A549 (cell line): ENCODE measurements at regions not wholly inside any gene's neighbourhood (a gene's known extent, or its start where the extent isn't known, plus 50 kb on each side); places are given as distances from the start of the nearest gene placed in this dataset.

ENCODE experiments used
- CEBPB ChIP-seq, 2 experiments: fragments of >200 bp in 1 of 2; sonication (Bioruptor Twin) in 1 of 2; formaldehyde crosslinking in 1 of 2; IDR thresholded peaks; 2 replicates each; pipeline ENCODE4 v1.6.1; 2012 to 2016
- EP300 ChIP-seq, 2 experiments: fragments of >200 bp; sonication (Bioruptor Twin); formaldehyde crosslinking; IDR thresholded peaks; 2 replicates in 1 of 2; 3 replicates in 1 of 2; pipeline ENCODE4 v1.6.1; 2016 to 2017
- SREBF2 ChIP-seq: fragments of 450-650 bp; IDR thresholded peaks from 2 replicates; pipeline ENCODE4 v1.6.1; 2014; ENCODE audit warnings: mild to moderate bottlenecking, moderate library complexity
- TF ChIP-seq, protein P1 (sequence below): fragments of >200 bp; sonication (Bioruptor Twin); formaldehyde crosslinking; IDR thresholded peaks from 3 replicates; pipeline ENCODE4 v1.5.1; 2016

DNA sequence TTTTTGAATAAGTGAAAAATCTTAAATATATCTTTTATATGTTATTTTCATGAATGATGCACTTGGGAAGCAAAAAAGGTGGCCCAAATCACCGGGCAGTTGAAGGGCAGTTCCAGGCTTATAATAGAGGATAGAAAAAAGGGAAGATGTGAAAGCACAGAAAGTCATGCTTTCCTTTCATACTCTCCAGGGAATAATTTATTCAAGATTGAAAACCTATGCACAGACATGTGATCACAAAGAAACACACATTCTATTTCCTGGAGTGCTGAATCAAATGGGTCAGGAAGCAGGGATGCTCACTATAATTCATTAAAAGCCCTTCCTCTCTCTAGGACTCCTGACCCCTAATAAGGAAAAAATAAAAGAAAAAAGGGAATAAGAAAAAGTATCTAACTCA lies 66.1 kb upstream of the USP38 start:
- TF ChIP-seq CEBPB (IDR thresholded peaks at IDR 0.05) = no peak
- no peak for TF ChIP-seq SREBF2
- no peak for TF ChIP-seq EP300 (IDR thresholded peaks at IDR 0.05)
- TF ChIP-seq, protein P1, sequence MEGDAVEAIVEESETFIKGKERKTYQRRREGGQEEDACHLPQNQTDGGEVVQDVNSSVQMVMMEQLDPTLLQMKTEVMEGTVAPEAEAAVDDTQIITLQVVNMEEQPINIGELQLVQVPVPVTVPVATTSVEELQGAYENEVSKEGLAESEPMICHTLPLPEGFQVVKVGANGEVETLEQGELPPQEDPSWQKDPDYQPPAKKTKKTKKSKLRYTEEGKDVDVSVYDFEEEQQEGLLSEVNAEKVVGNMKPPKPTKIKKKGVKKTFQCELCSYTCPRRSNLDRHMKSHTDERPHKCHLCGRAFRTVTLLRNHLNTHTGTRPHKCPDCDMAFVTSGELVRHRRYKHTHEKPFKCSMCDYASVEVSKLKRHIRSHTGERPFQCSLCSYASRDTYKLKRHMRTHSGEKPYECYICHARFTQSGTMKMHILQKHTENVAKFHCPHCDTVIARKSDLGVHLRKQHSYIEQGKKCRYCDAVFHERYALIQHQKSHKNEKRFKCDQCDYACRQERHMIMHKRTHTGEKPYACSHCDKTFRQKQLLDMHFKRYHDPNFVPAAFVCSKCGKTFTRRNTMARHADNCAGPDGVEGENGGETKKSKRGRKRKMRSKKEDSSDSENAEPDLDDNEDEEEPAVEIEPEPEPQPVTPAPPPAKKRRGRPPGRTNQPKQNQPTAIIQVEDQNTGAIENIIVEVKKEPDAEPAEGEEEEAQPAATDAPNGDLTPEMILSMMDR = no peak
